ENCODE measurements at regions not wholly inside any gene's neighbourhood (a gene's known extent, or its start where the extent isn't known, plus 50 kb on each side); places are given as distances from the start of the nearest gene placed in this dataset.

GRCh38 chr17:77618731-77619130, 339.8 kb upstream of the TNRC6C start:
- TF ChIP-seq CTCF (conservative IDR thresholded peaks at IDR 0.05) (no peak), ZFX (IDR thresholded peaks at IDR 0.05) (no peak)

Measured in C4-2B (cell line).